SK-N-SH (cell line): ENCODE measurements at regions not wholly inside any gene's neighbourhood (a gene's known extent, or its start where the extent isn't known, plus 50 kb on each side); places are given as distances from the start of the nearest gene placed in this dataset.

Source experiments
- CTCF ChIA-PET: fragments of 300-600, 350-600 bp; formaldehyde crosslinking; extraction: SDS; loops from one replicate; lab custom pipeline; 2021; lab: Yijun Ruan, JAX
- POLR2A ChIA-PET: fragments of 350-600 bp; sonication (Branson Sonifier 250); formaldehyde crosslinking; extraction: SDS; loops from one replicate; lab custom pipeline; 2020; ENCODE audit warnings: antibody characterized with exemption, inconsistent platforms; lab: Yijun Ruan, JAX
- DNase-seq: peaks from one replicate; pipeline ENCODE4 v3.0.0; 2012
- H2AFZ ChIP-seq: fragments of 200-600 bp; sonication (generic); 2 replicates; pipeline ENCODE4 v1.8.1; 2016; ENCODE audit warnings: antibody characterized with exemption, mild to moderate bottlenecking, low read depth
- H3F3A ChIP-seq: fragments of 200-600 bp; sonication (generic); replicated peaks from 2 replicates; pipeline ENCODE3; 2016; ENCODE audit warnings: antibody characterized with exemption, mild to moderate bottlenecking; ENCODE audit not compliant: insufficient read depth
- H3K27ac ChIP-seq, 2 experiments: fragments of 200-500 bp in 1 of 2; fragments of 200-600 bp in 1 of 2; sonication (Bioruptor generic) in 1 of 2; sonication (generic), shearing (Covaris generic) in 1 of 2; 2 replicates each; pipeline versions ENCODE4 v1.5.1 to v1.6.1; 2014 to 2016; ENCODE audit warnings: low read depth in 2 of 2, inconsistent platforms in 1 of 2, low read length in 1 of 2, mild to moderate bottlenecking in 1 of 2, mixed read lengths in 1 of 2
- H3K27me3 ChIP-seq: fragments of 200-600 bp; sonication (generic), shearing (Covaris generic); 2 replicates; pipeline ENCODE4 v1.6.1; 2016; ENCODE audit warnings: mixed run types; ENCODE audit not compliant: insufficient read depth
- H3K36me3 ChIP-seq, 2 experiments: fragments of 200-500 bp in 1 of 2; fragments of 200-600 bp in 1 of 2; sonication (Bioruptor generic) in 1 of 2; sonication (generic) in 1 of 2; replicated peaks in 1 of 2; 2 replicates each; pipeline versions ENCODE3 to v1.5.1; 2014 to 2016; ENCODE audit warnings: low read length in 1 of 2, mild to moderate bottlenecking in 1 of 2; ENCODE audit not compliant: insufficient read depth in 2 of 2, control insufficient read depth in 1 of 2
- H3K4me1 ChIP-seq, 2 experiments: fragments of 200-500 bp in 1 of 2; fragments of 200-600 bp in 1 of 2; sonication (Bioruptor generic) in 1 of 2; sonication (generic), shearing (Covaris generic) in 1 of 2; 2 replicates each; pipeline versions ENCODE4 v1.5.1 to v1.6.1; 2014 to 2016; ENCODE audit warnings: low read depth in 1 of 2, low read length in 1 of 2, mixed run types in 1 of 2; ENCODE audit not compliant: insufficient read depth in 2 of 2, control insufficient read depth in 1 of 2
- H3K4me2 ChIP-seq: fragments of 200-600 bp; sonication (generic), shearing (Covaris generic); 2 replicates; pipeline ENCODE4 v1.6.1; 2017; ENCODE audit warnings: mixed run types
- H3K4me3 ChIP-seq, 2 experiments: fragments of 200-500 bp in 1 of 2; fragments of 200-600 bp in 1 of 2; sonication (Bioruptor generic) in 1 of 2; sonication (generic), shearing (Covaris generic) in 1 of 2; 2 replicates each; pipeline versions ENCODE4 v1.5.1 to v1.8.1; 2014 to 2016; ENCODE audit warnings: low read depth in 2 of 2, inconsistent platforms in 1 of 2, low read length in 1 of 2, mild to moderate bottlenecking in 1 of 2, mixed read lengths in 1 of 2, moderate library complexity in 1 of 2
- H3K79me2 ChIP-seq: fragments of 200-600 bp; sonication (generic); 2 replicates; pipeline ENCODE4 v1.8.1; 2017; ENCODE audit warnings: mild to moderate bottlenecking; ENCODE audit not compliant: insufficient read depth
- H3K9ac ChIP-seq: fragments of 200-600 bp; sonication (generic); 2 replicates; pipeline ENCODE4 v1.6.1; 2017; ENCODE audit warnings: mixed run types
- H3K9me2 ChIP-seq: fragments of 200-600 bp; sonication (generic); 2 replicates; pipeline ENCODE4 v1.6.1; 2017; ENCODE audit warnings: mixed run types
- H3K9me3 ChIP-seq: fragments of 200-600 bp; sonication (generic); 2 replicates; pipeline ENCODE4 v1.6.1; 2017; ENCODE audit warnings: mixed run types, mild to moderate bottlenecking, moderate library complexity
- H4K20me1 ChIP-seq: fragments of 200-600 bp; sonication (generic); 2 replicates; pipeline ENCODE4 v1.6.1; 2017; ENCODE audit warnings: mild to moderate bottlenecking, mixed run types; ENCODE audit not compliant: insufficient read depth
- CHD2 ChIP-seq: fragments of 150-350 bp; IDR thresholded peaks from 2 replicates; pipeline ENCODE4 v1.6.1; 2018; ENCODE audit warnings: low read length; ENCODE audit not compliant: partially characterized antibody
- WGBS: methylation state at CpG from one replicate; pipeline ENCODE4 v1.1.6; 2017; ENCODE audit warnings: low lambda C conversion rate; 5-methylcytosine and 5-hydroxymethylcytosine counted together
- small RNA-seq, 7 experiments: library from RNA; depleted of rRNA; stranded (forward); fragments of <200 nt; gene quantifications; one replicate each; pipeline ENCODE3, GENCODE V24; 2012

DNA sequence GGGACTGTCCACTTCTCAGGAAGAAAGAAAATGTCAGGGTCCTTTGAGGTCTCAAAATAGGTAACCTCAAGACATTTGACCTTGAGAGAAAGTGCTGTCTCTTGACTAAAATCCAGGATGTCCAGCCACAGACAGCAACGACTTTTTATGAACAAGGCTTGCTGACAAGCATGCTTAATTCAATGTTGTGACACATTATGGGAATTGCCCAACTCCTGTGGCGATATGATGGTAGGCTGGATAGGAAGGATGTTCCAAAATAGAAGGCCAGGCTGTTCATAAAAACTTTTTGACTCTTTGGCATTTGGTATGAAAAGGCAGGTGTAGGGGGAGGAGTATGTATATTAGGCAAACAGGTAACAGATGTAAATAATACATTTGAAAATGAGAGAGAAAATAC, 50.8 kb upstream of the EDNRA start:
- Histone ChIP-seq H3K79me2 (no peaks in the 10 kb centered on the region), H3K36me3 (no peaks in the 10 kb centered on the region), H4K20me1 (no peaks in the 10 kb centered on the region), H3K27ac (no peak overlapping the region), H3K4me1 (no peaks in the 10 kb centered on the region), H3K9ac (no peak overlapping the region), H3K9me2 (no peaks in the 10 kb centered on the region), H3K27me3 (no peaks in the 10 kb centered on the region), H3K4me2 (no peak overlapping the region), H3F3A (no peaks in the 10 kb centered on the region), H3K4me3 (no peak overlapping the region), H2AFZ (no peak overlapping the region), H3K9me3 (no peaks in the 10 kb centered on the region)
- WGBS: 38% methylated on average over 2 of the region's 2 CpGs
- ChIA-PET POLR2A (no interaction called here), CTCF (interaction anchor here (1.1 kb wide), 1 partner anchor 16 kb away, joined by 3 read pairs; no protein-coding TSS in a partner anchor)
- no peak for TF ChIP-seq CHD2
- no peak for DNase-seq

Small RNAs in the stretch of these regions (small RNA-seq; reads per million reads assigned to genes)
- gene MIR548G: 0 reads per million in 7 experiments
